Adrenal gland (tissue), 9 donors: ENCODE measurements at regions not wholly inside any gene's neighbourhood (a gene's known extent, or its start where the extent isn't known, plus 50 kb on each side); places are given as distances from the start of the nearest gene placed in this dataset.
A peak's percentile ranks its signal among the peaks of the same experiment; 100 is the strongest.

ENCODE experiments used
- DNase-seq, 7 donors: peaks; one replicate each; pipeline ENCODE4 v3.0.0-alpha.2; 2019 to 2020
- H3K27ac ChIP-seq, 5 donors: fragments of 200-600 bp; sonication (generic) in 4 of 5; 1 replicate in 3 of 5; 2 replicates in 2 of 5; pipeline versions ENCODE4 v1.5.1 to v1.8.0; 2016 to 2020; ENCODE audit warnings: mild to moderate bottlenecking in 1 of 5
- H3K27me3 ChIP-seq: fragments of 200-600 bp; 2 replicates; pipeline ENCODE4 v1.8.0; 2021
- H3K36me3 ChIP-seq, 2 donors: fragments of 200-600 bp; replicated peaks in 1 of 2; 1 replicate in 1 of 2; 2 replicates in 1 of 2; pipeline versions ENCODE4 v1.5.1 to v1.8.0; 2018 to 2022
- H3K4me1 ChIP-seq, 2 donors: fragments of 200-600 bp; replicated peaks in 1 of 2; 1 replicate in 1 of 2; 2 replicates in 1 of 2; pipeline versions ENCODE4 v1.5.1 to v1.8.0; 2018 to 2021
- H3K4me3 ChIP-seq, 4 donors: fragments of 200-600 bp; sonication (generic) in 3 of 4; one replicate each; pipeline ENCODE4 v1.5.1; 2016 to 2018
- H3K9me3 ChIP-seq, 3 donors: fragments of 200-600 bp; sonication (generic) in 1 of 3; replicated peaks in 1 of 3; 1 replicate in 2 of 3; 2 replicates in 1 of 3; pipeline versions ENCODE4 v1.5.1 to v1.8.0; 2016 to 2021
- POLR2A ChIP-seq, 2 donors: fragments of 450-650 bp; IDR thresholded peaks; one replicate each; pipeline ENCODE4 v1.6.1; 2017; ENCODE audit warnings: antibody characterized with exemption in 2 of 2, mild to moderate bottlenecking in 2 of 2, moderate library complexity in 1 of 2
- WGBS, 4 donors: extraction: QIAGEN DNeasy Blood & Tissue Kit in 2 of 4; methylation state at CpG; one replicate each; pipeline versions ENCODE4 v1.1.5 to v1.1.7; 2013 to 2017; 5-methylcytosine and 5-hydroxymethylcytosine counted together
- intact Hi-C, 2 donors: fragments of 100-400 bp; cut with DNase I; formaldehyde crosslinking; loops; one replicate each; pipeline versions ENCODE4 v1.14.1 to v1.15.0; 2022 to 2023
- TF ChIP-seq, protein P1 (sequence below), 6 experiments: fragments of 450-650 bp in 4 of 6; fragments of 200-600 bp in 2 of 6; sonication (generic) in 1 of 6; IDR thresholded peaks; 1 replicate in 5 of 6; 2 replicates in 1 of 6; pipeline versions ENCODE4 v1.5.1 to v1.8.0; 2016 to 2021; ENCODE audit warnings: antibody characterized with exemption in 6 of 6, mild to moderate bottlenecking in 2 of 6, moderate library complexity in 1 of 6
- donor health status: healthy with polysubstance abuse.
- donor health status: Bipolar disorder and iron deficiency.
- donor health status: DM: yes; HTN: yes; CAD: no.
- donor health status: DM: no; HTN: no; CAD: no.
- donor health status: DM: no; HTN: no; CAD: no.

GRCh38 chr20:11379257-11380011, 538.3 kb upstream of the BTBD3 start:
- Histone ChIP-seq H3K27ac (no peak overlapping the region), H3K4me3 (no peak overlapping the region), H3K4me1 (no peaks in the 10 kb centered on the region), H3K9me3 (no peaks in the 10 kb centered on the region), H3K36me3 (no peaks in the 10 kb centered on the region), H3K27me3 (no peaks in the 10 kb centered on the region)
- intact Hi-C loops, result no loop called here
- DNase-seq, result no peak
- TF ChIP-seq POLR2A (IDR thresholded peaks at IDR 0.05), result no peak
- TF ChIP-seq, protein P1, sequence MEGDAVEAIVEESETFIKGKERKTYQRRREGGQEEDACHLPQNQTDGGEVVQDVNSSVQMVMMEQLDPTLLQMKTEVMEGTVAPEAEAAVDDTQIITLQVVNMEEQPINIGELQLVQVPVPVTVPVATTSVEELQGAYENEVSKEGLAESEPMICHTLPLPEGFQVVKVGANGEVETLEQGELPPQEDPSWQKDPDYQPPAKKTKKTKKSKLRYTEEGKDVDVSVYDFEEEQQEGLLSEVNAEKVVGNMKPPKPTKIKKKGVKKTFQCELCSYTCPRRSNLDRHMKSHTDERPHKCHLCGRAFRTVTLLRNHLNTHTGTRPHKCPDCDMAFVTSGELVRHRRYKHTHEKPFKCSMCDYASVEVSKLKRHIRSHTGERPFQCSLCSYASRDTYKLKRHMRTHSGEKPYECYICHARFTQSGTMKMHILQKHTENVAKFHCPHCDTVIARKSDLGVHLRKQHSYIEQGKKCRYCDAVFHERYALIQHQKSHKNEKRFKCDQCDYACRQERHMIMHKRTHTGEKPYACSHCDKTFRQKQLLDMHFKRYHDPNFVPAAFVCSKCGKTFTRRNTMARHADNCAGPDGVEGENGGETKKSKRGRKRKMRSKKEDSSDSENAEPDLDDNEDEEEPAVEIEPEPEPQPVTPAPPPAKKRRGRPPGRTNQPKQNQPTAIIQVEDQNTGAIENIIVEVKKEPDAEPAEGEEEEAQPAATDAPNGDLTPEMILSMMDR (IDR thresholded peaks at IDR 0.05), result no peak
- WGBS, 4 donors, result 42 to 85% (median 53%) methylated on average over 6 to 16 of the region's 16 CpGs

- H3K4me3 ChIP-seq, result no peak overlapping the region
- 50 to 63% (median 53%) methylated on average over 1 of the region's 1 CpG for WGBS, 4 donors
- H3K36me3 ChIP-seq, result no peaks in the 10 kb centered on the region
- intact Hi-C loops, result no loop called here
- no peaks in the 10 kb centered on the region for H3K9me3 ChIP-seq
- H3K27me3 ChIP-seq, result no peaks in the 10 kb centered on the region
- no peak for DNase-seq
- H3K4me1 ChIP-seq, result no peaks in the 10 kb centered on the region
- H3K27ac ChIP-seq, result no peak overlapping the region
- TF ChIP-seq, protein P1 (IDR thresholded peaks at IDR 0.05), result no peak
- no peak for TF ChIP-seq POLR2A (IDR thresholded peaks at IDR 0.05)
Observed at GRCh38 chr20:11380283-11380682, 537.4 kb upstream of the BTBD3 start.

DNA sequence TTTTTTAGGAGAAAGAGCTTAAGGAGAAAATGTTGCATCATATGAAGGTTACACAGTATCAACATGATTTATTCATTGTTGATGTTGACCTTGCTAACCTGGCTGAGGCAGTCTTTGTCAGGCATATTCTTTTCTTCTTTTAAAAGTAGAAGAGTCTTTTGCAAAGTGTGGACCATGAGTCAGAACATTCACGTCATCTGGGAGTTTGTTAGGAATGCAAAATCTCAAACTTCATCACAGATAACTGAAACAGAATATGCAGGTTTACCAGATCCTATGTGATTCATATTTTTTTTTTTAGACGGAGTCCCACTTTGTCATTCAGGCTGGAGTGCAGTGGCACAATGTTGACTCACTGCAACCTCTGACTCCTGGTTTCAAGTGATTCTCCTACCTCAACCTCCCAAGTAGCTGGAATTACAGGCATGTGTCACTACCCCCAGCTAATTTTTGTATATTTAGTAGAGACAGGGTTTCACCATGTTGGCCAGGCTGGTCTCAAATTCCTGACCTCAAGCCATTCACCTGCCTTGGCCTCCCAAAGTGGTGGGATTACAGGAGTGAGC, 530.4 kb upstream of the BTBD3 start:
- H3K36me3 ChIP-seq, result no peaks in the 10 kb centered on the region
- no peak overlapping the region for H3K27ac ChIP-seq
- TF ChIP-seq, protein P1 (IDR thresholded peaks at IDR 0.05), result no peak
- TF ChIP-seq POLR2A (IDR thresholded peaks at IDR 0.05), result no peak
- no peak overlapping the region for H3K4me3 ChIP-seq
- WGBS, 4 donors, result 28 to 48% (median 35%) methylated on average over 2 of the region's 2 CpGs
- no peaks in the 10 kb centered on the region for H3K4me1 ChIP-seq
- intact Hi-C loops, result no loop called here
- H3K27me3 ChIP-seq, result no peaks in the 10 kb centered on the region
- no peaks in the 10 kb centered on the region for H3K9me3 ChIP-seq
- DNase-seq, result peak in 3 of 7 donors; percentile 7 to 40 (median 16)

- no peak overlapping the region for H3K4me3 ChIP-seq
- H3K27ac ChIP-seq, result no peak overlapping the region
- H3K9me3 ChIP-seq, result no peaks in the 10 kb centered on the region
- no peak for TF ChIP-seq POLR2A (IDR thresholded peaks at IDR 0.05)
- TF ChIP-seq, protein P1 (IDR thresholded peaks at IDR 0.05), result no peak
- H3K4me1 ChIP-seq, result no peaks in the 10 kb centered on the region
- no peaks in the 10 kb centered on the region for H3K36me3 ChIP-seq
- intact Hi-C loops, result no loop called here
- H3K27me3 ChIP-seq, result no peaks in the 10 kb centered on the region
- DNase-seq, result no peak
Observed at GRCh38 chr20:11389186-11389585, 528.5 kb upstream of the BTBD3 start.
